ENCODE measurements at regions not wholly inside any gene's neighbourhood (a gene's known extent, or its start where the extent isn't known, plus 50 kb on each side); places are given as distances from the start of the nearest gene placed in this dataset.
"Not testable (repeated sequence)": the region's sequence is repeated elsewhere in the genome, so short reads cannot be mapped to it uniquely, and the experiment has no call there.

DNA sequence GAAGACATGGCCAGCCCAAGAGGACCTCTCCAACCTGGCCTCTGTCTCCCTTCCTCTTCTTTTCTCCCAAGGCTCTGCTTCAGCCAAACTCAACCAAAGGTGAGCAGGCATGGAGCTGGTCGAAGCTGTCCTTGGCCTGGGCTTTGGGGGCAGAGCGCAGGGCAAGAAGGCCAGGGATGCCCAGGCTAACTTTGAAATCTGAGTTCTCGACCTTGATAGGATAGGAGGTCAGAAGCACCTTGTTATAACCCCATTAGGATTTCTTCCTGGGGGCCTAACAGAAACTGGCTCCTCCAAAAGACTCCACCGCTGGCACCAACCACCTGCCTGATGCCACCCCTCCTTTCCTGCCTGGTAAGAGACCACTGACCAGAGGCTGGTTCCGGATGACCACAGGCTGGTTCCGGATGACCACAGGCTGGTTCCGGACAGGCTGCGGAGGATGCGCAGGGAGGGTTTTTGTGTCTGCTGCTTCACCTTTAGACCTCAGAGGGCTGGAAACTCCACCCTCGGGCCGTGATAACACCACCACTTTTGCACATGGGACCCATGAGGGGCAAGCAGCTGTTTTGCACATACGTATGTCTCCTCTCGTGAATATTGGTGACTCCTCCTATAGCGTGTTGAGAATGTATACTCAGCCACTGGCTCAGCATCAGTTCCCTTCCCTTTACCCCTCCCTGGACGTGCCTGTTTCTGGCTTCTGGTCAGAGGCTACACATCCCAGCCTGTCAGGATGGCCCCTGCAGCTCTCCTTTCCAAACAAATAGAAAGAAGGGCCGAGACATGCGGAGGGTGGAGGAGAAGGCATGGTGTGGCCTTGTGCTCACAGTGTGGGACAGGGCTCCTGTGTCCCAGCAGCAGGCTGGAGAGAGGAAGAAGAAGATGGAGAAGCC lies 140.1 kb downstream of the DNAJB6 start:
- TF ChIP-seq EZH2phosphoT487 (IDR thresholded peaks at IDR 0.05; ENCODE audit: low read depth, severe bottlenecking, unreplicated experiment) (no peak), EZH2 (IDR thresholded peaks at IDR 0.05; ENCODE audit: borderline replicate concordance) (no peak)
- TF ChIP-seq, protein P1, sequence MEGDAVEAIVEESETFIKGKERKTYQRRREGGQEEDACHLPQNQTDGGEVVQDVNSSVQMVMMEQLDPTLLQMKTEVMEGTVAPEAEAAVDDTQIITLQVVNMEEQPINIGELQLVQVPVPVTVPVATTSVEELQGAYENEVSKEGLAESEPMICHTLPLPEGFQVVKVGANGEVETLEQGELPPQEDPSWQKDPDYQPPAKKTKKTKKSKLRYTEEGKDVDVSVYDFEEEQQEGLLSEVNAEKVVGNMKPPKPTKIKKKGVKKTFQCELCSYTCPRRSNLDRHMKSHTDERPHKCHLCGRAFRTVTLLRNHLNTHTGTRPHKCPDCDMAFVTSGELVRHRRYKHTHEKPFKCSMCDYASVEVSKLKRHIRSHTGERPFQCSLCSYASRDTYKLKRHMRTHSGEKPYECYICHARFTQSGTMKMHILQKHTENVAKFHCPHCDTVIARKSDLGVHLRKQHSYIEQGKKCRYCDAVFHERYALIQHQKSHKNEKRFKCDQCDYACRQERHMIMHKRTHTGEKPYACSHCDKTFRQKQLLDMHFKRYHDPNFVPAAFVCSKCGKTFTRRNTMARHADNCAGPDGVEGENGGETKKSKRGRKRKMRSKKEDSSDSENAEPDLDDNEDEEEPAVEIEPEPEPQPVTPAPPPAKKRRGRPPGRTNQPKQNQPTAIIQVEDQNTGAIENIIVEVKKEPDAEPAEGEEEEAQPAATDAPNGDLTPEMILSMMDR (IDR thresholded peaks at IDR 0.05; ENCODE audit: poor library complexity) = no peak
- 86% methylated on average over 17 of the region's 17 CpGs for WGBS (ENCODE audit: low lambda C conversion rate, missing lambda C conversion rate)

DNA sequence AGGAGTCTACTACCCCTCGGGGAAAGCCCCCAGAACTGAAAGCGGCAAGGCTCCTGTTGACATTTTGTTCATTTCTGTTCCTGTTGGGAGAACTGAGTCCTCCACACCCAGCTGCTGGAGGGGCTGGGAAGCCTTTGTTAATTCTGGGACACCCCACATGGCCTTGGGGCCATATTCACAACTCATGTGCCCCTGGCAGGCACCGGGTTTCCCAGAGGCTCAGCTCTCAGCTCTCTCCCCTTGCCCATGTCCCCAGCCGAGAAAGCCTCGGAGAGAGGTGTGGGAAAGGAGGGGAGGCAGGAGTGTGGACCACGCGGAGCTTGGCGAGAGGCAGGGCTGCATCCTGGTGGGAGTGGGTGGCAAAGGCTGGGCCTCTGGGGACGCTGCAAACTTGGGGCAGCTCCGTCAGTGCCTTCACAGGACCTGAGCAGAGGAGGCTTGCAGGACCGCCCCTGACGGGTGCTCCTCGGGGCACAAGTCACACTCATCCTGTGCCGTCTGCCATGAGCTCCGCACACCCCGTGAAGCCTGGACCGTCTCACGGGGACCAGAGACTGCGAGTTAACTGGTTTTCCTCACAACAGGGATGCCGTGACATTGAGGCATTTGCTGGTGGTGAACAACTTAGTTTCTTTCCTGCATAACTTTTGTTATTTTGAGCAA lies 140.9 kb downstream of the DNAJB6 start:
- no peaks in the 10 kb centered on the region for H3K4me1 ChIP-seq (ENCODE audit: insufficient read depth)
- TF ChIP-seq, protein P1 (IDR thresholded peaks at IDR 0.05; ENCODE audit: poor library complexity) = no peak
- TF ChIP-seq EZH2phosphoT487 (IDR thresholded peaks at IDR 0.05; ENCODE audit: low read depth, severe bottlenecking, unreplicated experiment) (no peak), EZH2 (IDR thresholded peaks at IDR 0.05; ENCODE audit: borderline replicate concordance) (no peak)
- H3K79me2 ChIP-seq = no peaks in the 10 kb centered on the region
- H3K9me2 ChIP-seq (replicated peaks; ENCODE audit: insufficient read depth) = no peaks in the 10 kb centered on the region
- no peak overlapping the region for H3K4me2 ChIP-seq
- no peaks in the 10 kb centered on the region for H3K27me3 ChIP-seq
- H2AFZ ChIP-seq = no peak overlapping the region
- H3K4me3 ChIP-seq = no peak overlapping the region
- no peaks in the 10 kb centered on the region for H3K36me3 ChIP-seq (replicated peaks; ENCODE audit: insufficient read depth, low read depth)
- no peaks in the 10 kb centered on the region for H4K20me1 ChIP-seq (ENCODE audit: insufficient read depth, poor library complexity, severe bottlenecking)
- DNase-seq (ENCODE audit: low spot score) = no peak
- no peak overlapping the region for H3K27ac ChIP-seq
- WGBS (ENCODE audit: low lambda C conversion rate, missing lambda C conversion rate) = 75% methylated on average over 20 of the region's 20 CpGs
- no peaks in the 10 kb centered on the region for H3K9me3 ChIP-seq (ENCODE audit: low read depth)

More for the DNA sequence above, 140.1 kb downstream of the DNAJB6 start:
- Histone ChIP-seq H3K4me3 (no peak overlapping the region), H3K79me2 (no peaks in the 10 kb centered on the region), H4K20me1 (ENCODE audit: insufficient read depth, poor library complexity, severe bottlenecking) (no peaks in the 10 kb centered on the region), H2AFZ (no peak overlapping the region), H3K9me3 (ENCODE audit: low read depth) (no peaks in the 10 kb centered on the region), H3K36me3 (replicated peaks; ENCODE audit: insufficient read depth, low read depth) (no peaks in the 10 kb centered on the region), H3K27ac (no peak overlapping the region), H3K27me3 (no peaks in the 10 kb centered on the region), H3K4me2 (no peak overlapping the region), H3K4me1 (ENCODE audit: insufficient read depth) (no peaks in the 10 kb centered on the region), H3K9me2 (replicated peaks; ENCODE audit: insufficient read depth) (no peaks in the 10 kb centered on the region)
- DNase-seq (ENCODE audit: low spot score) = no peak

DNA sequence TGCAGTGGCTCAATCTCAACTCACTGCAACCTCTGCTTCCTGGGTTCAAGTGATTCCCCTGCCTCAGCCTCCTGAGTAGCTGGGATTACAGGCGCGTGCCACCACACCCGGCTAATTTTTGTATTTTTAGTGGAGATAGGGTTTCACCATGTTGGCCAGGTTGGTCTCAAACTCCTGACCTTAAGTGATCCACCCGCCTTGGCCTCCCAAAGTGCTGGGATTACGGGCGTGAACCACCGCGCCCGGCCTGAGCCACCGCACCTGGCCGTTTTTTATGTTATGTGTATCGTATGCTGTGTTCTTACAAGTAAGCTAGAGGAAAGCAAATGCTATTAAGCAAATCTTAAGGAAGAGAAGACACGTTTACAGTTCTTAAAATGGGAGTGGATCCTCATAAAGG lies 141.8 kb downstream of the DNAJB6 start:
- DNase-seq (ENCODE audit: low spot score); H3K9me2 ChIP-seq (replicated peaks; ENCODE audit: insufficient read depth); H3K27ac ChIP-seq; H2AFZ ChIP-seq; H3K9me3 ChIP-seq (ENCODE audit: low read depth); H3K4me2 ChIP-seq; H3K27me3 ChIP-seq; H3K4me3 ChIP-seq; H4K20me1 ChIP-seq (ENCODE audit: insufficient read depth, poor library complexity, severe bottlenecking); H3K4me1 ChIP-seq (ENCODE audit: insufficient read depth); H3K36me3 ChIP-seq (replicated peaks; ENCODE audit: insufficient read depth, low read depth); H3K79me2 ChIP-seq: not testable (repeated sequence)
- 84% methylated on average over 13 of the region's 13 CpGs for whole genome bisulfite sequencing (ENCODE audit: low lambda C conversion rate, missing lambda C conversion rate)

DNA sequence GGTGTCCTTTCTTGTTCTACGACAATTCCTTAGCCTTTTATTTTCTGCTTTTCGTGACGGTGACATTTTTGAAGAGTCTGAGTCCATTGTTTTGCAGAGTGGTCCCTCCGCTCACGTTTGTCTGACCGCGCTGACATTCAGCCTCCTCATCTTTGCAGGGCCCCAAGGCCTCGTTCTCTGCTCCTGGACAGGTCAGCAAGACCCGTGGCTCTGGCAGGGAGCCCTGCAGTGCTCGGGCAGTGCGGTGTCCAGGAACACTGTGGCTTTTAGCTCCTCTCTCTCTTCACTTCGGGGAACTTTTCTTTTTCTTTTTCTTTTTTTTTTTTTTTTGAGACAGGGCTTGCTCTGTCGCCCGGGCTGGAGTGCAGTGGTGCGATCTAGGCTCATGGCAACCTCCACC lies 142.5 kb downstream of the DNAJB6 start:
- Histone ChIP-seq H3K4me3 (no peak overlapping the region), H4K20me1 (ENCODE audit: insufficient read depth, poor library complexity, severe bottlenecking) (no peaks in the 10 kb centered on the region), H3K9me3 (ENCODE audit: low read depth) (no peaks in the 10 kb centered on the region), H3K9me2 (replicated peaks; ENCODE audit: insufficient read depth) (no peaks in the 10 kb centered on the region), H3K27ac (no peak overlapping the region), H3K27me3 (no peaks in the 10 kb centered on the region), H3K4me2 (no peak overlapping the region), H3K79me2 (no peaks in the 10 kb centered on the region), H3K36me3 (replicated peaks; ENCODE audit: insufficient read depth, low read depth) (no peaks in the 10 kb centered on the region), H3K4me1 (ENCODE audit: insufficient read depth) (no peaks in the 10 kb centered on the region), H2AFZ (no peak overlapping the region)
- 82% methylated on average over 13 of the region's 15 CpGs for whole genome bisulfite sequencing (ENCODE audit: low lambda C conversion rate, missing lambda C conversion rate)
- no peak for DNase-seq (ENCODE audit: low spot score)
- TF ChIP-seq EZH2 (IDR thresholded peaks at IDR 0.05; ENCODE audit: borderline replicate concordance) (no peak), EZH2phosphoT487 (IDR thresholded peaks at IDR 0.05; ENCODE audit: low read depth, severe bottlenecking, unreplicated experiment) (no peak)
- TF ChIP-seq, protein P1 (IDR thresholded peaks at IDR 0.05; ENCODE audit: poor library complexity) = no peak

All from hepatocyte (in vitro differentiated cells).